Right lobe of liver (tissue), 4 donors: ENCODE measurements at regions not wholly inside any gene's neighbourhood (a gene's known extent, or its start where the extent isn't known, plus 50 kb on each side); places are given as distances from the start of the nearest gene placed in this dataset.

Source experiments
- CTCF ChIP-seq, 4 donors: fragments of 200-600 bp in 3 of 4; fragments of 450-650 bp in 1 of 4; IDR thresholded peaks; one replicate each; pipeline versions ENCODE4 v1.5.1 to v1.8.0; 2016 to 2022; ENCODE audit warnings: antibody characterized with exemption in 4 of 4, mild to moderate bottlenecking in 2 of 4
- POLR2A ChIP-seq: fragments of 450-650 bp; IDR thresholded peaks from one replicate; pipeline ENCODE4 v1.6.1; 2017; ENCODE audit warnings: antibody characterized with exemption, mild to moderate bottlenecking
- donor health status: DM: no; HTN: no; CAD: no.
- donor health status: DM: no; HTN: no; CAD: no.
- donor health status: DM: no; HTN: yes; CAD: no.

GRCh38 chr10:43867667-43868565, 219.2 kb upstream of the ZNF32 start:
- TF ChIP-seq POLR2A (no peak), CTCF (IDR thresholded peaks at IDR 0.05) (no peak)
